ENCODE measurements at regions not wholly inside any gene's neighbourhood (a gene's known extent, or its start where the extent isn't known, plus 50 kb on each side); places are given as distances from the start of the nearest gene placed in this dataset.

DNA sequence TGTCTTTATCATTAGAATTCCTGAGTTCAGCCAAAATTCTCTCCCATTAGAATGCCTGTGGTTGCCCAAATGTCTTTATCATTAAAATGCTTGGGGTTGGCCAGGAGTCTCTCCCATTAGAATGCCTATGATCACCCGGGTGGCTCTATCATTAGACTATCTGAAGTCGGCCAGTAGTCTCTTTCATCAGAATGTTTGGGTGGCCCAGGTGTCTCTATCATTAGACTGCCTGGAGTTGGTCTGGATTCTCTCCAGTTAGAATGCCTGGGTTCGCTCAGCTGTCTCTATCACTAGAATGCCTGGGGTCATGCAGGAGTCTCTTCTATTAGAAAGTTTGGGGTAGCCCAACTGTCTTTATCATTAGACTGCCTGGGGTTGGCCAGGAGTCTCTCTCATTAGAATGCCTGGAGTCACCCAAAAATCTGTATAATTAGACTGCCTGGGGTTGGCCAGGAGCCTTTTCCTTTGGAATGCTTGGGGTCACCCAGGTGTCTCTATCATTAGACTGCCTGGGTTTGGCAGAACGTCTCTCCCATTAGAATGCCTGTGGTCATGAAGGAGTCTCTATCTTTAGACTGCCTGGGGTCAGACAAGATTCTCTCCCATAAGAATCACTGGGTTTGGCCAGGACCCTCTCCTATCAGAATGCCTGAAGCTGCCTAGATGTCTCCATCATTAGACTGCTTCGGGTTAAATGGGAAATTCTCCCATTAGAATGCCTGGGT is 1478.3 kb downstream of the UQCRFS1 start:
- no peak overlapping the region for H3K27ac ChIP-seq
- H3K4me3 ChIP-seq: no peak overlapping the region
- TF ChIP-seq, protein P1, sequence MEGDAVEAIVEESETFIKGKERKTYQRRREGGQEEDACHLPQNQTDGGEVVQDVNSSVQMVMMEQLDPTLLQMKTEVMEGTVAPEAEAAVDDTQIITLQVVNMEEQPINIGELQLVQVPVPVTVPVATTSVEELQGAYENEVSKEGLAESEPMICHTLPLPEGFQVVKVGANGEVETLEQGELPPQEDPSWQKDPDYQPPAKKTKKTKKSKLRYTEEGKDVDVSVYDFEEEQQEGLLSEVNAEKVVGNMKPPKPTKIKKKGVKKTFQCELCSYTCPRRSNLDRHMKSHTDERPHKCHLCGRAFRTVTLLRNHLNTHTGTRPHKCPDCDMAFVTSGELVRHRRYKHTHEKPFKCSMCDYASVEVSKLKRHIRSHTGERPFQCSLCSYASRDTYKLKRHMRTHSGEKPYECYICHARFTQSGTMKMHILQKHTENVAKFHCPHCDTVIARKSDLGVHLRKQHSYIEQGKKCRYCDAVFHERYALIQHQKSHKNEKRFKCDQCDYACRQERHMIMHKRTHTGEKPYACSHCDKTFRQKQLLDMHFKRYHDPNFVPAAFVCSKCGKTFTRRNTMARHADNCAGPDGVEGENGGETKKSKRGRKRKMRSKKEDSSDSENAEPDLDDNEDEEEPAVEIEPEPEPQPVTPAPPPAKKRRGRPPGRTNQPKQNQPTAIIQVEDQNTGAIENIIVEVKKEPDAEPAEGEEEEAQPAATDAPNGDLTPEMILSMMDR (IDR thresholded peaks at IDR 0.05): no peak
- DNase-seq (ENCODE audit: low spot score): peak; percentile 29

DNA sequence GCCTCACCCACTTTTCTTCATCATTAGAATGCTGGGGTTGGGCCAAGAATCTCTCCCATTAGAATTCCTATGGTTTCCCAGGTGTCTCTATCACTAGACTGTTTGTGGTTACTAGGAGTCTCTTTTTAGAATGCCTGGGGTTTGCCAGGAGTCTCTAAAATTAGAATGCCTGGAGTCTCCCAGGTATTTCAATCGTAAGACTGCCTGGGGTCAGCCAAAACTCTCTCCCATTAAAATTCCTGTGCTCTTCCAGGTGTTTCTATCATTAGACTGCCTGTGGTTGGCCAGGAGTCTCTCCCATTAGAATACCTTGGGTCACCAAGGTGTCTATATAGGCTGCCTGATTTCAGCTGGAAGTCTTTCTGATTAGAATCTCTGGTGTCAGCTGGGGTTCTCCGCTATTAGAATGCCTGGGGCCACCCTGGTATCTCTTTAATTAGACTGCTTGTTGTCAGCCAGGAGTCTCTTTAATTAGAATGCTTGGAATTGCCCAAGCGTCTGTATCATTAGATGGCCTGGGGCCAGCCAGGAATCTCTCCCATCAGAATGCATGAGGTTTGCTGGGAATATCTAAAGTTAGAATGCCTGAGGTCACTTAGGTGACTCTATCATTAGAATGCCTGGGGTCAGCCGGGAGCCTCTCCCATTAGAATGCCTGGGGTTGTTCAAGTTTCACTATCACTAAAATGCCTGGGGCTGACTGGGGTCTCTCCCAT is 1479.2 kb downstream of the UQCRFS1 start:
- TF ChIP-seq, protein P1 (IDR thresholded peaks at IDR 0.05): no peak
- no peak overlapping the region for H3K4me3 ChIP-seq

DNA sequence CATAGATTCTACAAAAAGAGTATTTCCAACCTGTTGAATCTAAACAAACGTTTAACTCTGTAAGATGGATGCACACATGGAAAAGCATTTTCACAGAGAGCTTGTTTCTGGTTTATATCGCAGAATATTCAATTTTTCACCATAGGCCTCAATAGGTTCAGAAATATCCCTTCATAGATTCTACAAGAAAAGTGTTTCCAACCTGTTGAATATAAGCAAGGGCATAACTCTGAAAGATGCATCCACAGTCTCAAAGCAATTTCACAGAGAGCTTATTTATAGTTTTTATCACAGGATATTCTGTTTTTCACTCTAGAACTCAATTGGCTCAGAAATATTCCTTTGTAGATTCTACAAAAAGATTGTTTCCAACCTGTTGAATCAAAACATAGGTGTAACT is 1483.6 kb downstream of the UQCRFS1 start:
- no peak overlapping the region for H3K4me3 ChIP-seq
- no peak overlapping the region for H3K27ac ChIP-seq
- TF ChIP-seq, protein P1 (IDR thresholded peaks at IDR 0.05): no peak
- no peak for DNase-seq (ENCODE audit: low spot score)

More for the DNA sequence above, 1479.2 kb downstream of the UQCRFS1 start:
- peak; percentile 19 for DNase-seq (ENCODE audit: low spot score)
- no peak overlapping the region for H3K27ac ChIP-seq

DNA sequence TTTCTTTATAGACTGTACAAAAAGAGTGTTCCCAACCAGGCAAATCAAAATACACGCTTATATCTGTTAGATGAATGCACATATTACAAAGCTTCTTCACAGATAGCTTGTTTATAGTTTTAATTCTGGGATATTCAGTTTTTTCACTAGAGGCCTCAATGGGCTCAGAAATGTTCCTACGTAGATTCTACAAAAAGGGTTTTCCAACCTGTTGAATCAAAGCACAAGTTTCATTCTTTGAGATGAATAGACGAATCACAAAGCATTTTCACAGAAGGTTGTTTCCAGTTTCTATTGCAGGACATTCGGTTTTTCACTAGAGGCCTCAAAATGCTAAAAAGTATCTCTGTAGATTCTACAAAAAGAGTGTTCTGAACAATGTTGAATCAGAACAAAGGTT is 1490.3 kb downstream of the UQCRFS1 start:
- TF ChIP-seq, protein P1 (IDR thresholded peaks at IDR 0.05): no peak
- Histone ChIP-seq H3K4me3 (no peak overlapping the region), H3K27ac (no peak overlapping the region)
- no peak for DNase-seq (ENCODE audit: low spot score)

DNA sequence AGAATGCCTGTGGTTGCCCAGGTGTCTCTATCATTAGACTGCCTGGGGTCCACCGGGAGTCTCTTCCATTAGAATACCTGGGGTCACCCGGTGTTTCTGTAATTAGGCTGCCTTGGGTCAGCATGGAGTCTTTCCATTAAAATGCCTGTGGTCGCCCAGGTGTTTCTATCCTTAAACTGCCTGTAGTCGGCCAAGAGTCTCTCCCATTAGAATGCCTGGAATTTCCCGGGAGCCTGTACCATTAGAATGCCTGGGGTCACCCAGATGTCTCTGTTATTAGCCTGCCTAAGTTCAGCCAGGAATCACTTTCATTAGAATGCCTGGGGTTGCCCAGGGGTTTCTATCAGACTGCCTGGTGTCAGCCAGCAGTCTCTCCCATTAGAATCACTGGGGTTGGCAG is 1492.8 kb downstream of the UQCRFS1 start:
- Histone ChIP-seq H3K4me3 (no peak overlapping the region), H3K27ac (no peak overlapping the region)
- DNase-seq (ENCODE audit: low spot score): peak; percentile 36
- TF ChIP-seq, protein P1 (IDR thresholded peaks at IDR 0.05): no peak

DNA sequence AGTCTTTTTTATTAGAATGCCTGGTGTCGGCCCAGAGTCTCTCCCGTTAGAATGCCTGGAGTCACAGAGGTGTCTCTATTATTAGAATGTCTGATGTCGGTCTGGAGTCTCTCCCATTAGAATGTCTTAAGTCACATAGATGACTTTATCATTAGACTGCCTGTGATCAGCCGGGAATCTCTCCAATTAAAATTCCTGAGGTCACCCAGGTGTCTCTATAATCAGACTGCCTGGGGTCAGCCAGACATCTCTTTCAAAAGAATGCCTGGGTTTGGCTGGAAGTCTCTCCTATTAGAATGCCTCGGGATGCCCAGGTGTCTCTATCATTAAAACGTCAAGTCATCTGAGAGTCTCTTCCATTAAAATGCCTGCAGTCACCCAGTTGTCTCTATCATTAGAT is 1493.9 kb downstream of the UQCRFS1 start:
- no peak for DNase-seq (ENCODE audit: low spot score)
- Histone ChIP-seq H3K4me3 (no peak overlapping the region), H3K27ac (no peak overlapping the region)
- TF ChIP-seq, protein P1 (IDR thresholded peaks at IDR 0.05): no peak

DNA sequence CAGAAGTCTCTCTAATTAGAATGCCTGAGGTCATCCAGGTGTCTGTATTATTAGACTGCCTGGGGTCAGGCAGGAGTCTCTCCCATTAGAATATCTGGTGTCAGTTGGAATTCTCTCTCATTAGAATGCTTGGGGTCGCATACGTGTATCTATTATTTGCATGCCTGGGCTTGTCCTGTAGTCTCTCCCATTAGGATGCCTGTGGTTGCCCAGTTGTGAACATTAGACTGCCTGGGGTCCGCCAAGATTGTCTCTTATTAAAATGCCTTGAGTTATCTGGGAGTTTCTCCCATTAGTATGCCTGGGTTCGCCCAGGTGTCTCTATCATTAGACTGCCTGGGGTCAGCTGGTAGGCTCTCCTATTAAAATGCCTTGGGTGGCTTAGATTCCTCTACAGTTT is 1494.7 kb downstream of the UQCRFS1 start:
- TF ChIP-seq, protein P1 (IDR thresholded peaks at IDR 0.05): no peak
- H3K27ac ChIP-seq: no peak overlapping the region
- DNase-seq (ENCODE audit: low spot score): no peak
- no peak overlapping the region for H3K4me3 ChIP-seq

Data from coronary artery (tissue), 2 donors.